ENCODE measurements at regions not wholly inside any gene's neighbourhood (a gene's known extent, or its start where the extent isn't known, plus 50 kb on each side); places are given as distances from the start of the nearest gene placed in this dataset.

DNA sequence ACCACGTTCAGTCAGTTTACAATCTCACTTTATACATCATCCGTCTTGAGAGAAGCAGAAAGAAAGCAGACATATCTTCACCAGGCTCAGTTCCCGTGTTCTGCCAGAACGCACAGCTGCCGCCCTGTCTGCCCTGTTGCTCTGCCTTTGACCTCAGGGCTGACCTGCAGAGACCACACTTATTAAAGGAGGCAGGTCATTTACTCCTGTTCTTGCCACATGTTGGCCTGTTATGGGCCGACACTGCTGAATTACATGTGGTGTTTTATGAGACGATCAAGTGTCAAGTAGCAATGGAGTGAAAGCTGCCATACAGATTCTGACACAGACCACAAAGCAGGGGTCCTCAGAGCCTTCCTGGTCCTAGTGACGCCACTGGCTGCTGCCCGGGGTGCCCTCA, 232.2 kb downstream of the TTC32 start:
- TF ChIP-seq CTCF (conservative IDR thresholded peaks at IDR 0.05): no peak
- TF ChIP-seq EZH2 (IDR thresholded peaks at IDR 0.05; ENCODE audit: low read depth): no peak
